SK-N-SH (cell line): ENCODE measurements at regions not wholly inside any gene's neighbourhood (a gene's known extent, or its start where the extent isn't known, plus 50 kb on each side); places are given as distances from the start of the nearest gene placed in this dataset.

ENCODE experiments used
- CTCF ChIA-PET: fragments of 300-600, 350-600 bp; formaldehyde crosslinking; extraction: SDS; loops from one replicate; lab custom pipeline; 2021; lab: Yijun Ruan, JAX
- POLR2A ChIA-PET: fragments of 350-600 bp; sonication (Branson Sonifier 250); formaldehyde crosslinking; extraction: SDS; loops from one replicate; lab custom pipeline; 2020; ENCODE audit warnings: antibody characterized with exemption, inconsistent platforms; lab: Yijun Ruan, JAX
- DNase-seq: peaks from one replicate; pipeline ENCODE4 v3.0.0; 2012
- H2AFZ ChIP-seq: fragments of 200-600 bp; sonication (generic); 2 replicates; pipeline ENCODE4 v1.8.1; 2016; ENCODE audit warnings: antibody characterized with exemption, mild to moderate bottlenecking, low read depth
- H3F3A ChIP-seq: fragments of 200-600 bp; sonication (generic); replicated peaks from 2 replicates; pipeline ENCODE3; 2016; ENCODE audit warnings: antibody characterized with exemption, mild to moderate bottlenecking; ENCODE audit not compliant: insufficient read depth
- H3K27ac ChIP-seq, 2 experiments: fragments of 200-500 bp in 1 of 2; fragments of 200-600 bp in 1 of 2; sonication (Bioruptor generic) in 1 of 2; sonication (generic), shearing (Covaris generic) in 1 of 2; 2 replicates each; pipeline versions ENCODE4 v1.5.1 to v1.6.1; 2014 to 2016; ENCODE audit warnings: low read depth in 2 of 2, inconsistent platforms in 1 of 2, low read length in 1 of 2, mild to moderate bottlenecking in 1 of 2, mixed read lengths in 1 of 2
- H3K27me3 ChIP-seq: fragments of 200-600 bp; sonication (generic), shearing (Covaris generic); 2 replicates; pipeline ENCODE4 v1.6.1; 2016; ENCODE audit warnings: mixed run types; ENCODE audit not compliant: insufficient read depth
- H3K36me3 ChIP-seq, 2 experiments: fragments of 200-500 bp in 1 of 2; fragments of 200-600 bp in 1 of 2; sonication (Bioruptor generic) in 1 of 2; sonication (generic) in 1 of 2; replicated peaks in 1 of 2; 2 replicates each; pipeline versions ENCODE3 to v1.5.1; 2014 to 2016; ENCODE audit warnings: low read length in 1 of 2, mild to moderate bottlenecking in 1 of 2; ENCODE audit not compliant: insufficient read depth in 2 of 2, control insufficient read depth in 1 of 2
- H3K4me1 ChIP-seq, 2 experiments: fragments of 200-500 bp in 1 of 2; fragments of 200-600 bp in 1 of 2; sonication (Bioruptor generic) in 1 of 2; sonication (generic), shearing (Covaris generic) in 1 of 2; 2 replicates each; pipeline versions ENCODE4 v1.5.1 to v1.6.1; 2014 to 2016; ENCODE audit warnings: low read depth in 1 of 2, low read length in 1 of 2, mixed run types in 1 of 2; ENCODE audit not compliant: insufficient read depth in 2 of 2, control insufficient read depth in 1 of 2
- H3K4me2 ChIP-seq: fragments of 200-600 bp; sonication (generic), shearing (Covaris generic); 2 replicates; pipeline ENCODE4 v1.6.1; 2017; ENCODE audit warnings: mixed run types
- H3K4me3 ChIP-seq, 2 experiments: fragments of 200-500 bp in 1 of 2; fragments of 200-600 bp in 1 of 2; sonication (Bioruptor generic) in 1 of 2; sonication (generic), shearing (Covaris generic) in 1 of 2; 2 replicates each; pipeline versions ENCODE4 v1.5.1 to v1.8.1; 2014 to 2016; ENCODE audit warnings: low read depth in 2 of 2, inconsistent platforms in 1 of 2, low read length in 1 of 2, mild to moderate bottlenecking in 1 of 2, mixed read lengths in 1 of 2, moderate library complexity in 1 of 2
- H3K79me2 ChIP-seq: fragments of 200-600 bp; sonication (generic); 2 replicates; pipeline ENCODE4 v1.8.1; 2017; ENCODE audit warnings: mild to moderate bottlenecking; ENCODE audit not compliant: insufficient read depth
- H3K9ac ChIP-seq: fragments of 200-600 bp; sonication (generic); 2 replicates; pipeline ENCODE4 v1.6.1; 2017; ENCODE audit warnings: mixed run types
- H3K9me2 ChIP-seq: fragments of 200-600 bp; sonication (generic); 2 replicates; pipeline ENCODE4 v1.6.1; 2017; ENCODE audit warnings: mixed run types
- H3K9me3 ChIP-seq: fragments of 200-600 bp; sonication (generic); 2 replicates; pipeline ENCODE4 v1.6.1; 2017; ENCODE audit warnings: mixed run types, mild to moderate bottlenecking, moderate library complexity
- H4K20me1 ChIP-seq: fragments of 200-600 bp; sonication (generic); 2 replicates; pipeline ENCODE4 v1.6.1; 2017; ENCODE audit warnings: mild to moderate bottlenecking, mixed run types; ENCODE audit not compliant: insufficient read depth
- GATA2 ChIP-seq: sonication (generic); formaldehyde crosslinking; IDR thresholded peaks from 2 replicates; pipeline ENCODE4 v1.5.0; 2020; ENCODE audit warnings: mild to moderate bottlenecking, missing genetic modification reagents
- IRF3 ChIP-seq: fragments of 150-350 bp; IDR thresholded peaks from 2 replicates; pipeline ENCODE4 v1.6.1; 2016; ENCODE audit warnings: mild to moderate bottlenecking, low read depth, low read length
- JUND ChIP-seq: IDR thresholded peaks from 2 replicates; pipeline ENCODE4 v1.4.0; 2012
- PBX3 ChIP-seq: IDR thresholded peaks from 2 replicates; pipeline ENCODE4; 2012
- RCOR1 ChIP-seq: fragments of 150-350 bp; IDR thresholded peaks from 2 replicates; pipeline ENCODE4 v1.6.1; 2017; ENCODE audit warnings: antibody characterized with exemption, low read length
- RFX5 ChIP-seq: IDR thresholded peaks from 2 replicates; pipeline ENCODE4 v1.6.1; 2012; ENCODE audit warnings: mild to moderate bottlenecking, improper control_type of control experiment, low read length
- RXRA ChIP-seq: IDR thresholded peaks from 2 replicates; pipeline ENCODE4 v1.4.0; 2012; ENCODE audit warnings: low read depth, mild to moderate bottlenecking, borderline replicate concordance
- SIN3A ChIP-seq: IDR thresholded peaks from 2 replicates; pipeline ENCODE4 v1.6.1; 2012; ENCODE audit warnings: low read depth, mild to moderate bottlenecking, low read length, moderate library complexity, borderline replicate concordance
- SMC3 ChIP-seq: IDR thresholded peaks from 2 replicates; pipeline ENCODE4 v1.6.1; 2012; ENCODE audit warnings: low read depth, low read length, improper control_type of control experiment
- WGBS: methylation state at CpG from one replicate; pipeline ENCODE4 v1.1.6; 2017; ENCODE audit warnings: low lambda C conversion rate; 5-methylcytosine and 5-hydroxymethylcytosine counted together
- TF ChIP-seq, protein P1 (sequence below): fragments of 150-350 bp; IDR thresholded peaks from 2 replicates; pipeline ENCODE4 v1.6.1; 2017; ENCODE audit warnings: antibody characterized with exemption, low read length, low read depth, borderline replicate concordance

DNA sequence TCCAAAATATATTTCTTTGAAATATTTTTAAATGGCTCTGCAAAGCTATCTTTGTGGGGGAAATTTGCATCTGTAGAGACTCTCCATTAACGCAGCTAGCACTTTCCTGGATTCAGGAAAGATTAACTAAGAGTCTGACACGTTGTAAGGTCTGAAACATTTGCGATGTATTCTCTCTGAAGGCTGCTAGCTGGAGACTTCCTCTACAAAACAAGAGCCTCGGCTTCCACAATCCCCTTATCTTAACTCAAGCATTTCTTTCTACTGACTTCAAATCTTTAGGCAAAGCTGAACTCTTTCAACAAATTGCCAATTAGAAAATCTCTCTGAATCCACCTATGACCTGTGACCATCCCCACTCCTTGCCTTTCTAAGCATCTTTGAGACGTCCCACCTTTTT lies 250.5 kb downstream of the KLF13 start:
- no peaks in the 10 kb centered on the region for H4K20me1 ChIP-seq
- no peaks in the 10 kb centered on the region for H3F3A ChIP-seq
- H2AFZ ChIP-seq, result no peak overlapping the region
- 18% methylated on average over 5 of the region's 5 CpGs for WGBS
- no peak overlapping the region for H3K4me3 ChIP-seq
- H3K27me3 ChIP-seq, result no peaks in the 10 kb centered on the region
- H3K4me1 ChIP-seq, result peaks cover 0 to 3% of the 10 kb centered on the region in 2 experiments; a peak in 1 of 4 replicates
- no peaks in the 10 kb centered on the region for H3K36me3 ChIP-seq
- H3K9ac ChIP-seq, result no peak overlapping the region
- no peaks in the 10 kb centered on the region for H3K79me2 ChIP-seq
- H3K9me2 ChIP-seq, result no peaks in the 10 kb centered on the region
- H3K27ac ChIP-seq, result no peak overlapping the region
- 0 out of 2 replicates have a peak, but pooled peaks cover 7% of the 10 kb centered on the region for H3K9me3 ChIP-seq
- ChIA-PET POLR2A (no interaction called here), CTCF (no interaction called here)
- H3K4me2 ChIP-seq, result no peak overlapping the region
- DNase-seq, result no peak
- TF ChIP-seq RXRA, result no peak
- TF ChIP-seq GATA2 (CRISPR knock-in tag), result no peak
- TF ChIP-seq SIN3A, result no peak
- no peak for TF ChIP-seq RFX5
- no peak for TF ChIP-seq JUND
- no peak for TF ChIP-seq IRF3
- TF ChIP-seq SMC3, result no peak

DNA sequence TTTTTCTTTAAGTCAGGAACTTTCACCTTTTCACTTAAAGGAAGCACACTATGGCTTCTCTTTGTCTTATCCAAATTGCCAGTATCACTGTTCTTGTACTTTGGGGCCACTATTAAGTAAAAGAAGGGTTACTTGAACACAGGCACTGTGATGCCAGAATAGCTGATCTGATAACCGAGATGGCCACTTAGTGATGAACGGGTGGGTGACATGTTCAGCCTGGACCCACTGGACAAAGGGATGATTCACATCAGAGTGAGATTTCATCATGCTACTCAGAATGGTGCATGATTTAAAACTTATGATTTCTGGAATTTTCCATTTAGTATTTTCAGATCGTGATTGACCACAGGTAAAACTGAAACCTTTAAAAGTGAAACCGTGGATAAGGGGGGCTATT lies 252.6 kb downstream of the KLF13 start:
- no peaks in the 10 kb centered on the region for H3K9me2 ChIP-seq
- peaks cover 0 to 3% of the 10 kb centered on the region in 2 experiments; a peak in 1 of 4 replicates for H3K4me1 ChIP-seq
- H3K36me3 ChIP-seq, result no peaks in the 10 kb centered on the region
- H2AFZ ChIP-seq, result no peak overlapping the region
- no peaks in the 10 kb centered on the region for H3K79me2 ChIP-seq
- no peaks in the 10 kb centered on the region for H4K20me1 ChIP-seq
- no peak overlapping the region for H3K9ac ChIP-seq
- no peak for TF ChIP-seq RCOR1
- TF ChIP-seq, all 33 proteins: peak for 0
- no peak overlapping the region for H3K4me2 ChIP-seq
- H3K4me3 ChIP-seq, result no peak overlapping the region
- no peaks in the 10 kb centered on the region for H3K27me3 ChIP-seq
- CTCF ChIA-PET, result interaction anchor here (1.0 kb wide), 1 partner anchor 27 kb away, joined by 3 read pairs; no protein-coding TSS in a partner anchor
- H3K9me3 ChIP-seq, result 0 out of 2 replicates have a peak, but pooled peaks cover under 1% of the 10 kb centered on the region
- POLR2A ChIA-PET, result no interaction called here
- no peaks in the 10 kb centered on the region for H3F3A ChIP-seq
- H3K27ac ChIP-seq, result no peak overlapping the region
- WGBS, result 11% methylated on average over 4 of the region's 4 CpGs
- no peak for DNase-seq

DNA sequence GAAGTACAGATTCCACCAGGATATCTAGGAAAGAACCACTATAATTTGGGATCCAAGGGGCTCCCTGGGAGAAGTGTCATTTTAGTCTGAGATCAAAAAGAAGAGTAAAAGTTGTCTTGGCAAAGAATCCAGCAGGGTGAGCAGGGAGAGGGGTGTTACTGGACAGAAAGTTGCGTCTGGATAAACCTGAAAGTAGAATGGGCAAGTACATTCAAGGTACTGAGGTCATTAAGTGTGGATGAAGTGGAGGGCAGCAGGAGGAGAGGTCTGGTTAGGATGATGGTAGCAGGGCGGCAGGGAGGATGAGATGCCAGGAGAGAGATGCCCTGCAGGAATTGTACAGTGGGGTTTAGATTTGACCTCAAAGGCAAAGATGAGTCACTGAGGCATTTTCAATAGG lies 253.3 kb downstream of the KLF13 start:
- no peak overlapping the region for H2AFZ ChIP-seq
- CTCF ChIA-PET, result no interaction called here
- no peaks in the 10 kb centered on the region; a peak in 1 of 4 replicates for H3K4me1 ChIP-seq
- H3K4me3 ChIP-seq, result no peak overlapping the region
- H3K27ac ChIP-seq, result no peak overlapping the region
- POLR2A ChIA-PET, result no interaction called here
- 32% methylated on average over 2 of the region's 2 CpGs for WGBS
- no peak overlapping the region for H3K4me2 ChIP-seq
- no peaks in the 10 kb centered on the region for H3K9me2 ChIP-seq
- no peak overlapping the region for H3K9ac ChIP-seq
- TF ChIP-seq PBX3 (no peak), GATA2 (CRISPR knock-in tag) (no peak), SMC3 (no peak)
- TF ChIP-seq, protein P1, sequence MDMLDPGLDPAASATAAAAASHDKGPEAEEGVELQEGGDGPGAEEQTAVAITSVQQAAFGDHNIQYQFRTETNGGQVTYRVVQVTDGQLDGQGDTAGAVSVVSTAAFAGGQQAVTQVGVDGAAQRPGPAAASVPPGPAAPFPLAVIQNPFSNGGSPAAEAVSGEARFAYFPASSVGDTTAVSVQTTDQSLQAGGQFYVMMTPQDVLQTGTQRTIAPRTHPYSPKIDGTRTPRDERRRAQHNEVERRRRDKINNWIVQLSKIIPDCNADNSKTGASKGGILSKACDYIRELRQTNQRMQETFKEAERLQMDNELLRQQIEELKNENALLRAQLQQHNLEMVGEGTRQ, result no peak
- H3K9me3 ChIP-seq, result no peaks in the 10 kb centered on the region
- DNase-seq, result no peak
- H3K79me2 ChIP-seq, result no peaks in the 10 kb centered on the region
- no peaks in the 10 kb centered on the region for H3K27me3 ChIP-seq
- H3K36me3 ChIP-seq, result no peaks in the 10 kb centered on the region
- no peaks in the 10 kb centered on the region for H4K20me1 ChIP-seq
- no peaks in the 10 kb centered on the region for H3F3A ChIP-seq
